ENCODE measurements at regions not wholly inside any gene's neighbourhood (a gene's known extent, or its start where the extent isn't known, plus 50 kb on each side); places are given as distances from the start of the nearest gene placed in this dataset.
"Not testable (repeated sequence)": the region's sequence is repeated elsewhere in the genome, so short reads cannot be mapped to it uniquely, and the experiment has no call there.

GRCh38 chr4:134888156-134888555 lies 686.6 kb upstream of the PABPC4L start:
- no peak for DNase-seq

DNA sequence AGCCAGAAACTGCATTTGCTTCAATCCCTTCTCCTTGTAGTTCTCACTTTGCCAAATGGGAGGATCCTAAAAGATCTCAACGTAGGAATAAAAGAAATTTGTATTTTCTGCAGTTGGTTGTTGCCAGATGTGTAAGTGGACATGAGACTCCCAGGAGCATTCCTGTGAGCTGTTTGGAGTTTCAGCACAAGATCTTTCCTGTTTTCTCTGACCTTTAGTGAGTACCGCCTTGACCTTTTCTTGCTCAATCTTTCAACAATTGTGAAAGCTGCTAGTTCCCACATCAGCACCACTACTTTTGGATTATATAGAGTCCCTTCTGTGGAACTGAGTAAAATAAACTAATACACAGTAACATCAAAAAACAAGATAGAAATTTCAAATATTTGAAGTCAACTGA lies 683.8 kb upstream of the PABPC4L start:
- DNase-seq: no peak

- DNase-seq: no peak
These were observed 682.4 kb upstream of the PABPC4L start for GRCh38 chr4:134883831-134884449.

DNA sequence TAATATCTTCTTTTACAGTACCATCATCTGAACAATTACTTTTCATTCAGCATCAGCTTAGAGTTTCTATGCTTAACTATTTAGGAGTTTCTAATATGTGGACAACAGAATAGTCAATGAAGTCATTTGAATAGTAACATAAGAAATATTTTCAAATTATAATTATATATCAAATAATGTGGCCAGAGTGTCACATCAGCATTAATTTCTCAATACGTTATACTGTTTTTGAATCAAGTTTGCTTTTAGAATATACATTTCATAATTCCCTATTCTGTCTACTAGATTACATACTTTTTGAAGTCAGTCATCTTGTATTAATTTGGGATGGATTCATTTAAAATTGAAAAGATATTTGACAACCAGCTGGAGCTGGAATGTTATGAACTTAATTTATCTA lies 677.4 kb upstream of the PABPC4L start:
- no peak for DNase-seq

- no peak for DNase-seq
These were observed 665.4 kb upstream of the PABPC4L start for GRCh38 chr4:134867027-134867426.

DNA sequence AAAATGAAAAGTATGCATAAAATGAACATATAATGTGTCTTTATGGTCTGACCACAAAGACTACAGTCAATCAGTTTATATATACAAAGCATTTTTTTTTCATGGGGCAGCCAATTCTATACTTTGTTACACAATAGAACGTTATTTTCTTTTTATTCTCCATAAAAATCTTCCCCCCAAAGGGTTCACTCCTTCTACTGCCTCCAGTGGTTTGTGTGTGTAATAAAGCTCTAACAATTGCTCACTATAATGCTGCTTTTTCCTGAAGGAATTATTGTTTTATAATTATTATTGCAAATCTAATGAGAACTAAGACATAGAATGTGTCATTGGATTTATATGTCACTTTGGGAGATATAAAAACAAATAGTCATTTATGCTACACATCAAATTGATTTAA lies 664.1 kb upstream of the PABPC4L start:
- no peak for DNase-seq

DNA sequence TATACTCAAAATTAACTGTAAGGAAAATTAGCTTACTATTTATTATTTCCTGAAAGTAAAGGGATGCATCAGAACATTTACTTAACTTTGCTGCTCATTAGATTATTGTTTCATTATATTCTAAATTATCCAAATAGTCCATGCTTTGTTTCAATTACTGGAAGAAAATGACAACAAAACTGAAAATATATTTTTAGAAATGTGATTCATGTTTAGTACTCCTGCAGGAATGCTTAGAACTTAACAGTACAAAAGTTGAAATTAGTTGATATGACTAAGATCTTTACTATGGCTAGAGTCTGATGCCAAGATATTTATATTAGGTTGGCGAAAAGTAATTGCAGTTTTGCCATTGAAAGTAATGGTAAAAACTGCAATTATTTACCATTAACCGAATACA lies 660.5 kb upstream of the PABPC4L start:
- DNase-seq: no peak

DNA sequence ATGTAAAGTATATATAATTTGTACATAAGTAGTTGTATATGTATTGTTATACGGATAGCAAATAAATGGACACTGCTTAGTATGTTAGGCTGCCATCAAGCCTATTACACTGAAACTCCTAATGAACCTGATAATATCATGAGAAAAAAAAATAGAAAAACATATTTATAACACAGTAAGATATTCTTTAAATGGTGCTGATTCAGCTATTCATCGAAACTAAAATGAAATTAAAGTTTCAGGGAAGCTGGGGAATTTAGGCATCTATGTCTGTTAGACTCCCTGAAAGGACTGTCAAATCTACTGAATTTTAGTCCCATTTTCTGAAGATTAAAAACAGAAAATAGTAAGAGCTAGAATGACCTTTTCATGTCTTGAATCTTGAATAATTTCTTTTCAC lies 647.1 kb upstream of the PABPC4L start:
- DNase-seq: no peak

DNA sequence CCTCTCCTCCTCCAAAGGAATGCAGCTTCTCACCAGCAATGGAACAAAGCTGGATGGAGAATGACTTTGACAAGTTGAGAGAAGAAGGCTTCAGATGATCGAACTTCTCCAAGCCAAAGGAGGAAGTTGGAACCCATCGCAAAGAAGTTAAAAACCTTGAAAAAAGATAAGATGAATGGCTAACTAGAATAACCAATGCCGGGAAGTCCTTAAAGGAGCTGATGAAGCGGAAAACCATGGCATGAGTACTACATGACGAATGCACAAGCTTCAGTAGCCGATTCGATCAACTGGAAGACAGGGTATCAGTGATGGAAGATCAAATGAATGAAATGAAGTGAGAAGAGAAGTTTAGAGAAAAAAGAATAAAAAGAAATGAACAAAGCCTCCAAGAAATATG lies 629.2 kb upstream of the PABPC4L start:
- DNase-seq: not testable (repeated sequence)

GRCh38 chr4:134812611-134813010 lies 611.0 kb upstream of the PABPC4L start:
- DNase-seq: no peak

DNA sequence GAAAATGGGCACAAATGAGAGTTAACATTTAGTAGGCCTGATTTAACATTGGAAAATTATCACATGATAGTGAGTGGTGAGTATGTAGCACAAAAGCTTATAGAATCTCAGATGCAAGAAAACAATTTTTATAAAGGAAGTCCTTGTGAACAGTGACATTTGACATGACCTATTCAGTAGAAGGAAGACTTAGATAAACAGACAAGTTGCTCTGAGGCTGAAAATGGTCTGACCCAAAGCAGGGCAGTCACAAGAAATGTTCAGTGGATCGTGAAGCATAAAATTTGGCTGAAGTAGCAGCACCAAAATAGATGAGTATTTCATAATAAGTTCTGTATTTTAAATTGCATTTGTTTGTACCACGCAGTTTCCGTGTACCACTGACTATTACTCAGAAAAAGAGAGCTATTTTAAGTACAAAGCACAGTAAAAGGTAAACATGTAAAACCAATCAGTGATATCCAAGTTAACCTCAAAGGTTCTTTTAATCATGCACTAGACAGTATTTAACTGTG lies 605.7 kb upstream of the PABPC4L start:
- no peak for DNase-seq

- DNase-seq: no peak
These were observed 597.0 kb upstream of the PABPC4L start for GRCh38 chr4:134798573-134798972.

DNA sequence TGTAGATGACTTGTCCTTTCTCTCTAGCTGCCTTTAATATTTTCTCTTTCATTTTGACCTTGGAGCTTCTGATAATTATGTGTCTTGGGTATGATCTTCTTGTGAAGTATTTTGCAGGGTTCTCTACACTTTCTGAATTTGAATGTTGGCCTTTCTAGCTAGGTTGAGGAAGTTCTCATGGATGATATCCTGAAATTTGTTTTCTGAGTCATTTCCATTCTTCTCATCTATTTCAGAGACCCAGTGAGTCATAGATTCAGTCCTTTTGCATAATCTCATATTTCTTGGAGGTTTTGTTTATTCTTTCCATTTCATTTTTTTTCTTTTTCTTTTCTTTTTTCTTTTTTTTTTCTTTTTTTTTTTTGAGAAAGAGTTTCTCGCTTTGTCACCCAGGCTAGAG lies 585.7 kb upstream of the PABPC4L start:
- DNase-seq: no peak

DNA sequence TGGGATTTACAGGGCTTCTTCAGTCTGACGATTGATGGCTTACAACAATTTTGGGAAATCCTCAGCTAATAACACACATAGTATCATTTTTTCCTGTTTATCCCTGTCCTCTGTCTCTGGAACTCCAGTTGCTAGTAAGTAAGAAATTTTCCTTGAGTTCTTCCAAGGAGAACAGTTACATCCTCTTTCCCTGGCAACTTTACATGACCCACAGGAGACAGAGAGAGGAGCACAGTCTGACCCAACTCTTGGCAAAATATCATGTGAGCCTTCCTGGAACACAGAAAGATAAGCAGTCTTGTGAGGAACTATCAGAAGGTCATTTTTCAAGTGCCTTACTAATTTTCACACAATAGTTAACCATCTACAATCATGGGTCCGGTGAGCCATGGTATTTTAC lies 578.7 kb upstream of the PABPC4L start:
- DNase-seq: no peak

DNA sequence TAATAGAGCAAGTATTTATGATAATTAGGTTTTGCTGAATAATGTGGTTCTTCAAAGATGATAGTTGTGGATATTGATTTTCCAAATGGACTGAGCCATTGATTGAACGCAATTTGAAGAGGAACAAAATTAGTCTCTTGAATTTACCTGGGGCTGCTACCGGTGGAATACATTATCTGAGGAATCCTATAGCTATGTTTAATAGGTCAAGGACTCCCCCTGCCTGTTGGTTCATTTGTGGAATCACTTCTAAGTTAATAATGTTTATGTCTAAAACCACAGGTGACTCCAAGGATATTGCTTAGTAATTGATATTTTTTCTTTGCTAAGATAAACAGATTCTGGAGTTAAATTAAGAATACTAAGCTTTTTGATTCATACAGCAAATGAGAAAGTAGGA lies 576.0 kb upstream of the PABPC4L start:
- DNase-seq: no peak

DNA sequence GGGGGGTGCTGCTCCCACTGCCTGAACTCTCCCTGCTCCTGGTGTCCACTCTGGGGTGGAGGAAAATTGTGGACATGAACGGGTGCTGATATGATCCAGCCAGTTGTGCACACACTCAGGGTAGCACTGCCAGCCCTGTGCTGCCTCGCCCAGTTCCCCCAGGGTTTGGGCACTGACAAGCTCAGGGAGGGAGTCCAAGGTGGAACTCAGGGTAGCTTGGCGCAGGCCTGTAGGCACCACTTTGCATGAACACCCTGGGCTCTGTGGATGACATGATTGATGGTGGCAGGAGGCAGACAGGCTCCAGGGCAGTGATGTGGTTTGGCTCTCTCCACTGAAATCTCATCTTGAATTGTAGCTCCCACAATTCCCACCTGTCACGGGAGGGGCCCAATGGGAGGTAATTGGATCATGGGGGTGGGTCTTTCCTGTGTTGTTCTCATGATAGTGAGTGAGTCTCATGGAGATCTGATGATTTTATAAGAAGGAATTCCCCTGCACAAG lies 572.0 kb upstream of the PABPC4L start:
- no peak for DNase-seq

- no peak for DNase-seq
These were observed 560.5 kb upstream of the PABPC4L start for GRCh38 chr4:134762053-134762452.

DNA sequence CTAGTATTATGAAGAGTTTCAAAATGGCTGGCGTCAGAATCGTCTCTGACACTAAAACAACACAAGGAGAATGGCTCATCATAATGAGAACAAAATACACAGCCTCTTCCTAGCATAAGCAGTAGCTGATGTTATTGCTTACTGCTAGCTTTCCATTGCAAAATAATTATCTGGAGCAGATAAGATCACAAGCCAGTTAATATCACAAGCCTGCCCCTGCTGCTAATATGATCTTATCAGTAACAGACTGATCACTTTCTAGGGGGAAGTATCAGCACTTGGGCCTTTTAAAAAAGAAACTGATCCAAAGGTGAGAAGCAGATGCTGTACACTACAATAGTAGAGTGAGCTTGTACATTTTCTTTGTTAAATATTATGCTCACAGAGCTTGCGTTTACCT lies 554.8 kb upstream of the PABPC4L start:
- no peak for DNase-seq

GRCh38 chr4:134754301-134755019 lies 552.9 kb upstream of the PABPC4L start:
- DNase-seq: no peak

DNA sequence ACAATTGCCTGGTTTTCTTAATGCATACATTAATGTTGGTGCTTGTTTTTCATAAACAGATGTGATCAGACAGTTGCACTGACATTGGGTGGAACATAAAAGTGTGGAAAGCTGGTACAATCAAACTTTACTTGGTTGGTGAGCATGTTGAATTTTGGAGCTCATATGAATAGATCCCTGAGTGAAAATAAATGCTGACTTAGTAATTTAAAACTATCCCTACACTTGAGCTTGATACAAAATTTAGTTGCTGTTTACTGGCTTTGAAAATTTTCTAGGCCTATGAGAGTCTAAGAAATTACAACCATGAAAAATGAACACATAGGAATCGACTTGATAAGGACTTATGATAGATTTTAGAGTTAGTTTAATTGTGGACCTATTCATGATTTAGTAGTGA lies 551.8 kb upstream of the PABPC4L start:
- no peak for DNase-seq

DNA sequence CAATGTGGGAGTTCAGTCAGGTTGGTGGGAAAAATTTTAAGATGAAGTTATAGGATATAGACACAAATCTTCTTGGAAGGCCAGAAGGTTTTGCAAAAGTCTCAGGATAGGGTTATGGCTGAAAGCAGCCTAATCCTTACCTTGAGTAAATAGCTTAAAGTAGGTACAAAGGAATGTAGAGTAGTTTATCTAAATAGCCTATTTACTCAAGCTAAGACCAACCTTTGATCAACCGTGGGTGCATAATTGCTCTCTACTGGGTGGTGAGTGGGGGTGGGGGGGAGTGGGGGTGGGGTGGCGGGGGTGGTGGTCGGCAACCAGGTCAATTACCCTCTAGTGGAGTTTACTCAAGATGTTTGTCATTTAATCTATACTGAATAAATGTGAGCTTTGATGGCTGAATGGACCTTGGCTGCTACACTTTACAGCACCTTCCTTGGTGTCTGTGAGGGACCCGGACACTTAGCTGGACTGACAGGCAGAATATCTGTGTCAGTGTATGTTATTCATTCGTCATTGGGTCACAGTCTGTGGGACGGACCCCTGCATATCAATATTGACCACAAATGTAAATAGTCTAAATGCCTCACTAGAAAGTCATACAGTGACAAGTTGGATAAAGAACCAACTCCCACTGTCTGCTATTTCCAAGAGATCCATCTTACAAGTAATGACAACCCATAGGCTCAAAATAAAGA lies 545.7 kb upstream of the PABPC4L start:
- DNase-seq: no peak

- DNase-seq: no peak
These were observed 538.7 kb upstream of the PABPC4L start for GRCh38 chr4:134740290-134740689.

All from nucleus accumbens (tissue), 56 donors.